ENCODE measurements at regions not wholly inside any gene's neighbourhood (a gene's known extent, or its start where the extent isn't known, plus 50 kb on each side); places are given as distances from the start of the nearest gene placed in this dataset.

GRCh38 chr7:46993396-46993795 is 588.5 kb downstream of the TNS3 start:
- Histone ChIP-seq H3K9me3 (replicated peaks in 1 of 11) (no peaks in the 10 kb centered on the region), H3K9ac (no peak overlapping the region), H3K4me2 (peak overlapping the region in 3 of 11 experiments; percentile 20 to 59 (median 48); a peak in 5 of 22 replicates), H3K4me3 (no peak overlapping the region), H3K36me3 (no peaks in the 10 kb centered on the region), H3K4me1 (peaks cover 0 to 11% (median 0%) of the 10 kb centered on the region in 10 experiments; a peak in 5 of 20 replicates), H4K20me1 (no peaks in the 10 kb centered on the region), H3K27ac (no peak overlapping the region), H3K27me3 (no peaks in the 10 kb centered on the region)
- no peak for TF ChIP-seq Cebpa-rat (IDR thresholded peaks at IDR 0.05)

- H3K36me3 ChIP-seq, result no peaks in the 10 kb centered on the region
- no peaks in the 10 kb centered on the region for H3K9me3 ChIP-seq (replicated peaks in 1 of 11)
- H3K27me3 ChIP-seq, result no peaks in the 10 kb centered on the region
- no peak for TF ChIP-seq Cebpa-rat (IDR thresholded peaks at IDR 0.05)
- H3K4me3 ChIP-seq, result no peak overlapping the region
- no peak overlapping the region for H3K4me2 ChIP-seq
- H3K4me1 ChIP-seq, result peaks cover 0 to 11% (median 0%) of the 10 kb centered on the region in 10 experiments; a peak in 5 of 20 replicates
- H4K20me1 ChIP-seq, result no peaks in the 10 kb centered on the region
- H3K27ac ChIP-seq, result no peak overlapping the region
- H3K9ac ChIP-seq, result no peak overlapping the region
These were observed 591.1 kb downstream of the TNS3 start for GRCh38 chr7:46990761-46991160.

DNA sequence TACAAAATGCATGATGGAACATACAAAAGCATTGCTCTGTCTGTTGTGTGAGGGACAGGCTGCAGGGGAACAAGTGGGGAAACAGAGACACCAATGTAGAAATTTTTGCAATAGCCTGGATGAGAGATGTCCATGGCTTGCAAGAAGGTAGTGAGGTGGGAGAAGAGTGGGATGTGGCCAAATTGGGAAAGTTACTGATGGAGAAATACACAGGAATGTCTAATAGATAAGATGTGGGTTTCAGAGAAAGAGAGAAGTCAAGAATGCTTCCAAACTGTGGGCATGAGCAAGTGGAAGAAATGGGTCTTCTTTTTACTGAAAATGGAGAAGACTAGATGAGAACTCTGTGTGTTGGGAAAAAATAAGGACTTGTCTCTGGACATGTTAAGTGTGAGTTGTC is 592.7 kb downstream of the TNS3 start:
- Histone ChIP-seq H3K9me3 (replicated peaks in 1 of 11) (no peaks in the 10 kb centered on the region), H3K27me3 (no peaks in the 10 kb centered on the region), H3K4me3 (no peak overlapping the region), H3K36me3 (no peaks in the 10 kb centered on the region), H3K27ac (no peak overlapping the region), H4K20me1 (no peaks in the 10 kb centered on the region), H3K4me2 (no peak overlapping the region), H3K4me1 (peaks cover 0 to 11% (median 0%) of the 10 kb centered on the region in 10 experiments; a peak in 5 of 20 replicates), H3K9ac (no peak overlapping the region)
- TF ChIP-seq Cebpa-rat (IDR thresholded peaks at IDR 0.05), result no peak

GRCh38 chr7:46982928-46983327 is 599.0 kb downstream of the TNS3 start:
- H3K36me3 ChIP-seq, result no peaks in the 10 kb centered on the region
- H3K9ac ChIP-seq, result no peak overlapping the region
- no peaks in the 10 kb centered on the region for H3K27me3 ChIP-seq
- TF ChIP-seq Cebpa-rat (IDR thresholded peaks at IDR 0.05), result no peak
- no peak overlapping the region for H3K27ac ChIP-seq
- H3K4me2 ChIP-seq, result no peak overlapping the region
- H3K4me3 ChIP-seq, result no peak overlapping the region
- H3K4me1 ChIP-seq, result no peaks in the 10 kb centered on the region
- H3K9me3 ChIP-seq (replicated peaks in 1 of 11), result no peaks in the 10 kb centered on the region
- no peaks in the 10 kb centered on the region for H4K20me1 ChIP-seq

DNA sequence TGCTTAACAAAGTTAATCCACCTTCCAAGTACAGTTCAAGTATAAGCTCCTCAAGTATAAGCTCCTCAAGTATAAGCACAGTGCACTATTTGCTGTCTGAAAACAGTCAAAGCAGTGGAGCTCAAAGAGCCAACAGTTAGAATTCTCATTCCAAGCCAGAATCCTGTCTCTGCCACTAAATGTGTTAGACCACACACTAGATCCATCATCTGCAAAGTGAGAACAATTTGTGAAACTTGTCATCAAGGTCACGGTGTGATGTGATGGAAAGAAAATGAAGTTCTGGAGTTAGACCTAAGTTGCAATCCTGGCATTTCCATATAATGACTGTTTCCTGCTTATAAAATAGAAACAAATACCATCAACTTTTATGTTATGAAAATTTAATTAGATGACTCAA is 602.5 kb downstream of the TNS3 start:
- Histone ChIP-seq H3K27me3 (no peaks in the 10 kb centered on the region), H3K36me3 (no peaks in the 10 kb centered on the region), H3K4me2 (no peak overlapping the region), H3K4me1 (no peaks in the 10 kb centered on the region), H3K4me3 (no peak overlapping the region), H3K27ac (no peak overlapping the region), H3K9me3 (replicated peaks in 1 of 11) (no peaks in the 10 kb centered on the region), H4K20me1 (no peaks in the 10 kb centered on the region), H3K9ac (no peak overlapping the region)
- TF ChIP-seq Cebpa-rat (IDR thresholded peaks at IDR 0.05), result no peak

DNA sequence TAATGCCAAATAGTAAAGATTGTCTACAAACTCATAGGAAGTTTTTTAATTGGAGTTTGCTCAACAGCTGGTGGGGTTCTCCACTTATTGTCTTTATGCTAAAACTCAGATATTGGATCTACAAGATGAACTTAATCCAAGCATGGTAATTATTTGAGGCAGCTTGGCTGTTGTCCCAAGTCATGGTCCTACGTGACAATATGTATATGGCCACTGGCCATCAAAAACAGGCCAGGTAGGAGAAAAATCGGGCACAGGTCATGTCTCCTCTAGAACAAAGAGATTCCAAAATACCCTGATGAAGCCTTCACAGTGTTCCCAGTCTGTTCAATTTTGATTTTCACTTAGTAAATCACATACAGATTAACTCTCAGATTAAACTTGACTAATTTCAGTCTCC is 606.4 kb downstream of the TNS3 start:
- Histone ChIP-seq H3K9ac (no peak overlapping the region), H4K20me1 (no peaks in the 10 kb centered on the region), H3K27me3 (no peaks in the 10 kb centered on the region), H3K4me2 (no peak overlapping the region), H3K9me3 (replicated peaks in 1 of 11) (no peaks in the 10 kb centered on the region), H3K4me3 (no peak overlapping the region), H3K27ac (no peak overlapping the region), H3K36me3 (no peaks in the 10 kb centered on the region), H3K4me1 (no peaks in the 10 kb centered on the region)
- no peak for TF ChIP-seq Cebpa-rat (IDR thresholded peaks at IDR 0.05)

DNA sequence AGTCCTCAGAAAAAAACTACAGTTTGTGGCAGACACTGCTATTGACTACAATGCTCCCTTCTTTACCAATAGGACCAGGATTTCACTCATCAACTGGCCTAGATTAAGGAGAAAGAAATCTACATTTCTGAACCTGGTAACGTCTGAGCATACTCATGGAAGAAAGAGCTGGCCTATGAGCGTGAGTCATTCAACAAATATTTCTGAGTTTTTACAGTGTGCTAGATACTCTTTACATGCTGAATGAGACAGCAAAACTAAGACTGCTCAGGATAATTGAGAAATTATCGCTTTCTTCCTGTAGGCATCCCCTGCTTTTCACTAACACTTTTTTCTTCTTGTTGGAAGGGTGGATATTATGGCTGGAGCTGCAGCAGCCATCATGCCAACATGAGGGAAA is 609.7 kb downstream of the TNS3 start:
- no peaks in the 10 kb centered on the region for H3K27me3 ChIP-seq
- no peak overlapping the region for H3K4me2 ChIP-seq
- no peak overlapping the region for H3K9ac ChIP-seq
- no peaks in the 10 kb centered on the region for H4K20me1 ChIP-seq
- H3K4me1 ChIP-seq, result no peaks in the 10 kb centered on the region
- no peak overlapping the region for H3K4me3 ChIP-seq
- no peaks in the 10 kb centered on the region for H3K36me3 ChIP-seq
- TF ChIP-seq Cebpa-rat (IDR thresholded peaks at IDR 0.05), result no peak
- no peak overlapping the region for H3K27ac ChIP-seq
- H3K9me3 ChIP-seq (replicated peaks in 1 of 11), result no peaks in the 10 kb centered on the region

DNA sequence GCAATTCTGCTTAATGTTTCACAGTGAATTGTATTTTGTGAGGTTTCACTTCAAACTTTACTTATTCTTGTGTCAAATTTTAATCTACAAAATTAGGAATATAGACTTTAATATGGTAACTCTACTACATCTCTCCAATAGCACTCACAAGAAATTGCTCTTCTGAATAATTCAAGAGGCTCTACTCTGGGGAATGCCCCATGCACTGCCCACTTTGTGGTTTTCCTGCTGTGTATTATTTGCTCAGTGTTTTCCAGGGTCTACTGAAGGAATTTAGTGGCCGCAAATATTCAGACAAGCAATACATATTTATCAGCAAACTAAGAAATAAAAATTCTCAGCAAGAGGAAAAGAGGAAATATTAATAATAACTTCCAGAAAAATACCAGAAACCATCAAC is 611.4 kb downstream of the TNS3 start:
- Histone ChIP-seq H3K4me3 (no peak overlapping the region), H3K4me2 (no peak overlapping the region), H3K36me3 (no peaks in the 10 kb centered on the region), H3K9ac (no peak overlapping the region), H3K27ac (no peak overlapping the region), H3K9me3 (replicated peaks in 1 of 11) (peaks cover 8 to 12% (median 11%) of the 10 kb centered on the region in 11 experiments; a peak in 18 of 22 replicates), H3K4me1 (no peaks in the 10 kb centered on the region), H3K27me3 (no peaks in the 10 kb centered on the region), H4K20me1 (no peaks in the 10 kb centered on the region)
- TF ChIP-seq Cebpa-rat (IDR thresholded peaks at IDR 0.05), result no peak

GRCh38 chr7:46970131-46970430 is 611.8 kb downstream of the TNS3 start:
- H3K4me3 ChIP-seq, result no peak overlapping the region
- no peaks in the 10 kb centered on the region for H3K4me1 ChIP-seq

GRCh38 chr7:46969303-46970130 is 612.4 kb downstream of the TNS3 start:
- no peak overlapping the region for H3K4me3 ChIP-seq
- H3K36me3 ChIP-seq, result no peaks in the 10 kb centered on the region
- H3K27ac ChIP-seq, result no peak overlapping the region
- H4K20me1 ChIP-seq, result no peaks in the 10 kb centered on the region
- H3K27me3 ChIP-seq, result no peaks in the 10 kb centered on the region
- peaks cover 11 to 21% (median 19%) of the 10 kb centered on the region in 11 experiments; a peak in 20 of 22 replicates for H3K9me3 ChIP-seq (replicated peaks in 1 of 11)
- no peak overlapping the region for H3K9ac ChIP-seq
- no peak for TF ChIP-seq Cebpa-rat (IDR thresholded peaks at IDR 0.05)
- no peaks in the 10 kb centered on the region for H3K4me1 ChIP-seq
- H3K4me2 ChIP-seq, result no peak overlapping the region

More at GRCh38 chr7:46970131-46970430, 611.8 kb downstream of the TNS3 start:
- no peak overlapping the region for H3K4me2 ChIP-seq
- H3K9ac ChIP-seq, result no peak overlapping the region
- peaks cover 8 to 15% (median 13%) of the 10 kb centered on the region in 11 experiments; a peak in 19 of 22 replicates for H3K9me3 ChIP-seq (replicated peaks in 1 of 11)
- H4K20me1 ChIP-seq, result no peaks in the 10 kb centered on the region
- TF ChIP-seq Cebpa-rat (IDR thresholded peaks at IDR 0.05), result no peak
- no peak overlapping the region for H3K27ac ChIP-seq
- H3K27me3 ChIP-seq, result no peaks in the 10 kb centered on the region
- no peaks in the 10 kb centered on the region for H3K36me3 ChIP-seq
